ENCODE measurements at regions not wholly inside any gene's neighbourhood (a gene's known extent, or its start where the extent isn't known, plus 50 kb on each side); places are given as distances from the start of the nearest gene placed in this dataset.

DNA sequence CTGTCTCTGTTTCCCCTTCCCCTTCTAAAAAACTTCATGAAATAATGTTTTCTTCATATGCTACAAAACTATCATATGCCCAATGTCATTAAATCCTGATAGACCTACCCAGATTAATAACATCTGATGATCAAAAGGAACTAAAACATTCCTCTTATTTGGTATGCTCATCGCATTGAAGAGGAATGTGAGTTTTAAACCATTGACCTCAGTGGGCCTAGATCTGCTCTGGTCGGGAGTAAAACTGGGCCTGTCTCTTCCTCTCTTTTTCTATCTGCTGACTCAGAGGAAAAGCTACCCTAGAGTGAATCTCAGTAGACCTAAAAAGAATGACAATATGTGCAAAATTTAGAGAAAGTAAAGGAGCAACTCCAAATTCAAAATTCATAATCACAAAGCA, 275.8 kb downstream of the SATB1 start:
- Mint-ChIP-seq H3K27me3 (no peaks in the 10 kb centered on the region), H3K9me3 (no peaks in the 10 kb centered on the region), H3K4me1 (no peaks in the 10 kb centered on the region), H3K4me3 (no peak overlapping the region), H3K36me3 (no peaks in the 10 kb centered on the region), H3K27ac (no peak overlapping the region)
- no peak for ATAC-seq (ENCODE audit: low read depth)
- POLR2A ChIA-PET, result no interaction called here
- no peak for DNase-seq

DNA sequence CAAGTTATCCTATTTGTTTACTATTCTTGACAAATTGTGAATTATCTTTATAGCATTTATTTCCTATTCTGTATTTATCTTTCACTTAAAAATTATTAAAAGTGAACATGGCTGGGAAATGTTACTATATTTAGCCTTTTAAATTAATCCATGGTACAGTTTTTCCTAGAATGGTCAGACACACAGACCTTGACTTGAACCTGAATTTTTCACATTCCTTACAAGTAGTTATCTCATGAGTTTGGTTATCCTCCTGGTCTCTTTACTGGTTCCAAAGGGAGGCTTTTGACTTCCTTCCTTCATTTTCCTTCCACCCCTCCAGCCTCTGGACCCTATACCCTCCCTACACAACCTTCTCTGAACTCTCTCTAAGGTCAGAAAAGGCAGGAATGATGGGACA, 280.6 kb downstream of the SATB1 start:
- Mint-ChIP-seq H3K27ac (no peak overlapping the region), H3K4me3 (no peak overlapping the region), H3K27me3 (no peaks in the 10 kb centered on the region), H3K9me3 (no peaks in the 10 kb centered on the region), H3K36me3 (no peaks in the 10 kb centered on the region), H3K4me1 (no peaks in the 10 kb centered on the region)
- POLR2A ChIA-PET, result no interaction called here
- no peak for DNase-seq
- ATAC-seq (ENCODE audit: low read depth), result no peak

DNA sequence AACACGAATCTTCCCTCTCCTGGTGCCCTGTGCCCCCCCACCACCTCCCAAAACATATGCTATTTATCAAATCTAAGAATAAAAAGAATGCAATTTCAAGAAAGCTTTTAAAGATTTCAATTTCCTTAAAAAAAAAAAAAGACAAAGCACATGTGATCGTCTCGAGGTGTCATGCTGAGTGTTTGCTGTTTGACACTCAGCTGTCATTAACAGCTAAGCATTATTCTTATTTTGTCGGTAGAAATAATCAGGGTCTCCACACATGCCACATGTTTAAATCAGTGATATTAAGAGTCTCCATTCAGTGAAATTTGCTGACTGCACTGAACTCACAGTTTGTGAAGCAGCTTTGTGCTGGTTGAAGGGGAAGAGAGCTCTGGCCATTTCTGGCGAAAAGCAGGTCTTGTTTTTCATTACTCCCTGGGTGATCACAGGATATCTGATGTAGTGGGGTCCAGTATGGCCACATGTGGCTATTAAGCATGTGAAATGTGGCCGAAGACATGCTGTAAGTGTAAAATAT, 281.8 kb downstream of the SATB1 start:
- Mint-ChIP-seq H3K4me3 (no peak overlapping the region), H3K27ac (no peak overlapping the region), H3K36me3 (no peaks in the 10 kb centered on the region), H3K27me3 (no peaks in the 10 kb centered on the region), H3K9me3 (peaks cover 1% of the 10 kb centered on the region), H3K4me1 (no peaks in the 10 kb centered on the region)
- ATAC-seq (ENCODE audit: low read depth) (no peak), DNase-seq (no peak)
- POLR2A ChIA-PET, result no interaction called here

DNA sequence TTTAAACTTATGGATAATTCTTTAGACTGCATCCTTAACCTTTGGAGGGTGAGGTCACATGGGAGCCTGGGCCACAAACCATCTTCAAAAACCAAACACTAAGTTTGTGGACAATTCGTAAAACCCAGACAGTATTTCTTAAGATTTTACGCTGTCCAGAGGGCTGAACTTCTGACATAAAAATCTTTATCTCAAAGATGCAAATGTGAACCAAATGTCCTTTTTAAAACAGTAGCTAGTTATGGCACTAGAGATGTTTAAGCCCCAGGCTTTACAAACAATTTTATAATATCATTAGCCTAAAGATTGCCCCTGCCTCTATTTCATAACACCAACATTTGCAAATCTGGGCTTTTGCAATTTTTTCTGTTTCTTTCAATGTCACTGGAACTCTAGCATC, 287.2 kb downstream of the SATB1 start:
- no peak for ATAC-seq (ENCODE audit: low read depth)
- peaks cover 1% of the 10 kb centered on the region for H3K9me3 Mint-ChIP-seq
- H3K27me3 Mint-ChIP-seq, result no peaks in the 10 kb centered on the region
- DNase-seq, result no peak
- no peaks in the 10 kb centered on the region for H3K36me3 Mint-ChIP-seq
- H3K4me1 Mint-ChIP-seq, result no peaks in the 10 kb centered on the region
- H3K27ac Mint-ChIP-seq, result no peak overlapping the region
- POLR2A ChIA-PET, result no interaction called here
- H3K4me3 Mint-ChIP-seq, result no peak overlapping the region

- Mint-ChIP-seq H3K36me3 (no peaks in the 10 kb centered on the region), H3K9me3 (peaks cover 1% of the 10 kb centered on the region), H3K4me1 (no peaks in the 10 kb centered on the region), H3K27ac (no peak overlapping the region), H3K27me3 (no peaks in the 10 kb centered on the region), H3K4me3 (no peak overlapping the region)
- no peak for ATAC-seq (ENCODE audit: low read depth)
- DNase-seq, result no peak
- POLR2A ChIA-PET, result no interaction called here
Measured at GRCh38 chr3:18135060-18135814, 289.9 kb downstream of the SATB1 start.

GRCh38 chr3:18134386-18135059, 290.6 kb downstream of the SATB1 start:
- DNase-seq (no peak), ATAC-seq (ENCODE audit: low read depth) (no peak)
- Mint-ChIP-seq H3K9me3 (peaks cover 1% of the 10 kb centered on the region), H3K27ac (no peak overlapping the region), H3K27me3 (no peaks in the 10 kb centered on the region), H3K36me3 (no peaks in the 10 kb centered on the region), H3K4me1 (no peaks in the 10 kb centered on the region), H3K4me3 (no peak overlapping the region)
- POLR2A ChIA-PET, result no interaction called here

GRCh38 chr3:18132991-18133390, 292.1 kb downstream of the SATB1 start:
- Mint-ChIP-seq H3K27ac (no peak overlapping the region), H3K36me3 (no peaks in the 10 kb centered on the region), H3K4me1 (no peaks in the 10 kb centered on the region), H3K9me3 (no peaks in the 10 kb centered on the region), H3K4me3 (no peak overlapping the region), H3K27me3 (peaks cover 5% of the 10 kb centered on the region)
- ATAC-seq (ENCODE audit: low read depth) (no peak), DNase-seq (no peak)
- POLR2A ChIA-PET, result no interaction called here

DNA sequence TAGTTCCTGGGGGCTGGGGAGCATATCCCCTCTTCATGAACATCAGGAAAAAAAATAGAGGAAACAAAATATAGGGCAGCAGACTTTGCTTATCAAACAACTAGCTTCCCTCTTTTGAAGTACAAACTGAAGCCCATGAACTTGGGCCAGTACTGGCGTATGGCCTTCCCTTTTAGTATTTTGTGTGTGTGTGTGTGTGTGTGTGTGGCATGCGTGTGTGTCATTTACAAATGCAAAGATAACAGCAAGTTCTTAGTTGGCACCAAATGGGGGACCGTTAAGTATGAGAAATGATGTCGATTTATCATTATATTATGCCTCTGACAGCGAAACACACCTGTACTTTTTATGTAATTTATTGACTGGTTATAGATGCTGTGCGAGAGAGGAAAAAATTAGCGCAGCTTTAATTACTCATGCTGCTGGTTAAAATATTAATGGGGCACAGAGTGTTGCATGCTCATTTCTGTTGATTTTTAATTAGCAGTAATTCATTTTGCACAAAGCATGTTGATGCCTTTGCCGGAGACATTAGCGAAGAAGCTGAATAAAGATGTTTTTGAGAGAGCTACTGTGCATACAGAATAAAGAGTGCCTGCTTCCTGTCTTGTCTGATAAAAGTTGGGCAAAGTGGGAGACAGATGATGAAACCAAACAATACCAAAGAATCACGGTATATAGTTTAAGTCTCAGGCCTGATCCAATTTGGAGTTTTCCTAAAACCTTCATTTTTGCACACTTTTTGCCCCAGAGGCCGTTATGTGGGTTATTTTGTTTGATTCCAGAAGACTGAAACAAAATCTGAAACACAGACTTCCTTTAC, 297.1 kb downstream of the SATB1 start:
- ATAC-seq (ENCODE audit: low read depth), result no peak
- DNase-seq, result no peak
- POLR2A ChIA-PET, result no interaction called here
- no peaks in the 10 kb centered on the region for H3K9me3 Mint-ChIP-seq
- peaks cover 5% of the 10 kb centered on the region for H3K27me3 Mint-ChIP-seq
- no peaks in the 10 kb centered on the region for H3K36me3 Mint-ChIP-seq
- H3K27ac Mint-ChIP-seq, result no peak overlapping the region
- H3K4me3 Mint-ChIP-seq, result no peak overlapping the region
- H3K4me1 Mint-ChIP-seq, result no peaks in the 10 kb centered on the region

- no peak for ATAC-seq (ENCODE audit: low read depth)
- no peak overlapping the region for H3K27ac Mint-ChIP-seq
Measured at GRCh38 chr3:18127174-18127858, 297.8 kb downstream of the SATB1 start.

GRCh38 chr3:18126772-18127171, 298.4 kb downstream of the SATB1 start:
- Mint-ChIP-seq H3K36me3 (no peaks in the 10 kb centered on the region), H3K4me3 (no peak overlapping the region), H3K4me1 (no peaks in the 10 kb centered on the region), H3K9me3 (no peaks in the 10 kb centered on the region), H3K27me3 (peaks cover 5% of the 10 kb centered on the region), H3K27ac (no peak overlapping the region)
- DNase-seq (no peak), ATAC-seq (ENCODE audit: low read depth) (no peak)
- POLR2A ChIA-PET, result no interaction called here

More at GRCh38 chr3:18127174-18127858, 297.8 kb downstream of the SATB1 start:
- H3K9me3 Mint-ChIP-seq, result no peaks in the 10 kb centered on the region
- H3K27me3 Mint-ChIP-seq, result peaks cover 5% of the 10 kb centered on the region
- no peaks in the 10 kb centered on the region for H3K36me3 Mint-ChIP-seq
- POLR2A ChIA-PET, result no interaction called here
- no peak for DNase-seq
- H3K4me1 Mint-ChIP-seq, result no peaks in the 10 kb centered on the region
- H3K4me3 Mint-ChIP-seq, result no peak overlapping the region

GRCh38 chr3:18124501-18124900, 300.6 kb downstream of the SATB1 start:
- H3K27ac Mint-ChIP-seq, result no peak overlapping the region
- POLR2A ChIA-PET, result no interaction called here

DNA sequence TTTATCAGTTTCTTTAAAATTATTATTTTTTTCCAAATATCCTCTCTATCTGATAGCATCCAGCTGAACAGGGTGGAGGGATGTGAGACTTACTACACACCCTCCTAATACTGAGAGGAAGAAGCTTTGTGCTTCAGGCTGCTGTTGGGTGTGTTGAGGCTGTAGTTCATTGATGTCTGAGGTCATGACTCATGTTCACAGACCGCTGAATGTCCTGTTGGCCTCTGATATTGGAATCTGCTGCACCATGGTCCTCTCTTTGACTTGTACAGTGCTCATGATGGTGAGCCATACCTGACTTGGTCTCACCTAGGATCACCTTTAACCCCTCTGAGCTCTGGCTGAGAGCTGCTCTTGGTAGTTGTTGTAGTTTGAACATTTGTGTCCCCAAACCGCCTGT, 302.9 kb downstream of the SATB1 start:
- DNase-seq, result no peak
- no peak overlapping the region for H3K4me3 Mint-ChIP-seq
- no peaks in the 10 kb centered on the region for H3K4me1 Mint-ChIP-seq
- POLR2A ChIA-PET, result no interaction called here
- no peaks in the 10 kb centered on the region for H3K27me3 Mint-ChIP-seq
- H3K9me3 Mint-ChIP-seq, result no peaks in the 10 kb centered on the region
- no peaks in the 10 kb centered on the region for H3K36me3 Mint-ChIP-seq
- no peak overlapping the region for H3K27ac Mint-ChIP-seq
- no peak for ATAC-seq (ENCODE audit: low read depth)

More at GRCh38 chr3:18124501-18124900, 300.6 kb downstream of the SATB1 start:
- H3K36me3 Mint-ChIP-seq, result no peaks in the 10 kb centered on the region
- no peaks in the 10 kb centered on the region for H3K4me1 Mint-ChIP-seq
- no peak for ATAC-seq (ENCODE audit: low read depth)
- peaks cover 5% of the 10 kb centered on the region for H3K27me3 Mint-ChIP-seq
- no peak overlapping the region for H3K4me3 Mint-ChIP-seq
- no peaks in the 10 kb centered on the region for H3K9me3 Mint-ChIP-seq
- DNase-seq, result no peak

DNA sequence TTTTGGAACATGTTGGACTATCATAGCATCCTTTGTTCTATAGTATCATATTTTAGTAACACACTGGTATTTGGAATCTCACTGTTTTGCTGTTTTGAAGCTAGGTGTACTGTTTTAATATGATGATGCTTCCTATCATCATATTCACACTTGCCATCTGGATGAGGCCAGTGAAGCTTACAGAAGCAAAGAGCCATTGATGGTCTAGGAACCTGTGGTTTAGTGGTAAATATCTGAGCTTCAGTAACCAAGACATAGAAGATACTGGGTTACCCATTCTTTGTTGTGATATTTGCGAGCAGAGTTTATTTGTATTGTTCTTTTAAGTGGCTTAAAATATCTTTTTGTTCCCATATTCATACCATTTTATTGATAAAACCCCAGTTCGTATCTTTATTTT, 304.1 kb downstream of the SATB1 start:
- POLR2A ChIA-PET, result no interaction called here
- no peaks in the 10 kb centered on the region for H3K27me3 Mint-ChIP-seq
- H3K9me3 Mint-ChIP-seq, result no peaks in the 10 kb centered on the region

More for the DNA sequence above, 304.1 kb downstream of the SATB1 start:
- Mint-ChIP-seq H3K4me3 (no peak overlapping the region), H3K36me3 (no peaks in the 10 kb centered on the region), H3K4me1 (no peaks in the 10 kb centered on the region), H3K27ac (no peak overlapping the region)
- no peak for DNase-seq
- no peak for ATAC-seq (ENCODE audit: low read depth)

Measured in activated naive CD8-positive, alpha-beta T cell treated with anti-CD3 and anti-CD28 coated beads, Interleukin-2, amount 10 ng/mL, durations not matched to agents 7 days and 5 days (primary cell).